ENCODE measurements at regions not wholly inside any gene's neighbourhood (a gene's known extent, or its start where the extent isn't known, plus 50 kb on each side); places are given as distances from the start of the nearest gene placed in this dataset.

- TF ChIP-seq CTCF (IDR thresholded peaks at IDR 0.05): no peak
- no peaks in the 10 kb centered on the region for H3K36me3 ChIP-seq (ENCODE audit: insufficient read depth, low read length)
- intact Hi-C loops (cut with DNase I, micrococcal nuclease): no loop called here
- no peaks in the 10 kb centered on the region for H3K4me1 Mint-ChIP-seq (ENCODE audit: low read depth)
- H3K4me3 Mint-ChIP-seq: no peak overlapping the region
- no peak overlapping the region for H3K27ac ChIP-seq (ENCODE audit: low read depth in 1 of 2, low read length in 2 of 2)
- H3K9me3 Mint-ChIP-seq: no peaks in the 10 kb centered on the region
- H3K9me3 ChIP-seq (ENCODE audit: control insufficient read depth in 1 of 2, insufficient read depth in 1 of 2, low read length in 2 of 2): no peaks in the 10 kb centered on the region
- no peaks in the 10 kb centered on the region for H3K27me3 Mint-ChIP-seq
- no peaks in the 10 kb centered on the region for H3K36me3 Mint-ChIP-seq (ENCODE audit: low read depth)
- H3K27me3 ChIP-seq (ENCODE audit: control insufficient read depth in 1 of 2, insufficient read depth in 2 of 2, low read length in 2 of 2): no peaks in the 10 kb centered on the region
- POLR2A ChIA-PET: no interaction called here
- no peak overlapping the region for H3K4me3 ChIP-seq (ENCODE audit: low read length)
- CTCF ChIA-PET: no interaction called here
- ATAC-seq (ENCODE audit: poor library complexity): no peak
- no peak for DNase-seq
- no peaks in the 10 kb centered on the region for H3K4me1 ChIP-seq (ENCODE audit: insufficient read depth, low read length)
- no peak overlapping the region for H3K27ac Mint-ChIP-seq
These were observed 241.1 kb downstream of the GADD45G start for GRCh38 chr9:89845862-89846261.

GRCh38 chr9:89848060-89849040 is 243.5 kb downstream of the GADD45G start:
- H3K27ac Mint-ChIP-seq: no peak overlapping the region
- H3K4me1 Mint-ChIP-seq (ENCODE audit: low read depth): no peaks in the 10 kb centered on the region
- POLR2A ChIA-PET: interaction anchor here (0.6 kb wide), 1 partner anchor 17 kb away, joined by 3 read pairs; no protein-coding TSS in a partner anchor
- Histone ChIP-seq H3K36me3 (ENCODE audit: insufficient read depth, low read length) (no peaks in the 10 kb centered on the region), H3K27ac (ENCODE audit: low read depth in 1 of 2, low read length in 2 of 2) (no peak overlapping the region), H3K4me1 (ENCODE audit: insufficient read depth, low read length) (no peaks in the 10 kb centered on the region), H3K9me3 (ENCODE audit: control insufficient read depth in 1 of 2, insufficient read depth in 1 of 2, low read length in 2 of 2) (no peaks in the 10 kb centered on the region), H3K4me3 (ENCODE audit: low read length) (no peak overlapping the region), H3K27me3 (ENCODE audit: control insufficient read depth in 1 of 2, insufficient read depth in 2 of 2, low read length in 2 of 2) (no peaks in the 10 kb centered on the region)
- H3K4me3 Mint-ChIP-seq: no peak overlapping the region
- no peaks in the 10 kb centered on the region for H3K36me3 Mint-ChIP-seq (ENCODE audit: low read depth)
- ATAC-seq (ENCODE audit: poor library complexity) (no peak), DNase-seq (no peak)
- intact Hi-C loops (cut with DNase I, micrococcal nuclease): no loop called here
- TF ChIP-seq CTCF (IDR thresholded peaks at IDR 0.05): no peak
- no peaks in the 10 kb centered on the region for H3K9me3 Mint-ChIP-seq
- CTCF ChIA-PET: no interaction called here
- H3K27me3 Mint-ChIP-seq: no peaks in the 10 kb centered on the region

- ChIA-PET CTCF (no interaction called here), POLR2A (no interaction called here)
- no peaks in the 10 kb centered on the region for H3K9me3 Mint-ChIP-seq
- DNase-seq (no peak), ATAC-seq (ENCODE audit: poor library complexity) (no peak)
- Histone ChIP-seq H3K4me3 (ENCODE audit: low read length) (no peak overlapping the region), H3K27me3 (ENCODE audit: control insufficient read depth in 1 of 2, insufficient read depth in 2 of 2, low read length in 2 of 2) (no peaks in the 10 kb centered on the region), H3K36me3 (ENCODE audit: insufficient read depth, low read length) (no peaks in the 10 kb centered on the region), H3K27ac (ENCODE audit: low read depth in 1 of 2, low read length in 2 of 2) (no peak overlapping the region), H3K4me1 (ENCODE audit: insufficient read depth, low read length) (no peaks in the 10 kb centered on the region), H3K9me3 (ENCODE audit: control insufficient read depth in 1 of 2, insufficient read depth in 1 of 2, low read length in 2 of 2) (no peaks in the 10 kb centered on the region)
- no peak for TF ChIP-seq CTCF (IDR thresholded peaks at IDR 0.05)
- no peaks in the 10 kb centered on the region for H3K4me1 Mint-ChIP-seq (ENCODE audit: low read depth)
- intact Hi-C loops (cut with DNase I, micrococcal nuclease): no loop called here
- H3K36me3 Mint-ChIP-seq (ENCODE audit: low read depth): no peaks in the 10 kb centered on the region
- no peaks in the 10 kb centered on the region for H3K27me3 Mint-ChIP-seq
- no peak overlapping the region for H3K4me3 Mint-ChIP-seq
- H3K27ac Mint-ChIP-seq: no peak overlapping the region
These were observed 244.3 kb downstream of the GADD45G start for GRCh38 chr9:89849096-89849495.

Data from CD4-positive, alpha-beta T cell (primary cell).